ENCODE measurements at regions not wholly inside any gene's neighbourhood (a gene's known extent, or its start where the extent isn't known, plus 50 kb on each side); places are given as distances from the start of the nearest gene placed in this dataset.
A peak's percentile ranks its signal among the peaks of the same experiment; 100 is the strongest.
"Not testable (repeated sequence)": the region's sequence is repeated elsewhere in the genome, so short reads cannot be mapped to it uniquely, and the experiment has no call there.

DNA sequence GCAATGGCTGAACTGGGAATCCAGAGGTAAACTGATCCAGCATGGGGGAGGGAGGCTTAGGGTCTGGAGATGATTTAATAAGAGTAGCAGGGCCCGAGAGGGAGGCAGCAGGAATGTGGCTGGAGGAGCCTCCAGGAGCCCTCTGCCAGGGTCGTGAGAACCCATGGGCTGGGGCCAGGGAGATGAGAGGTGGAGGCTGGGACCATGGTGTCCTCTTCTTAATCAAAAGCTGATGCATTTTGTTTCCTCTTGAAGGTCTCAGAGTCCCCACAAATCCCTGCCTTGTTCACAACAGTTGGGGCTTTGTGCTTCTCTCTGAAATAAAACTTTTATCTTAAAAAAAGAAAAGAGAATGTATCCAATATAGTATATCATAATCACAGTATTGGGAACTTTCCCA, 123.7 kb upstream of the ZNF516 start:
- Histone ChIP-seq H3K9me3 (no peaks in the 10 kb centered on the region), H3K27me3 (ENCODE audit: low read depth) (no peaks in the 10 kb centered on the region), H3K36me3 (no peaks in the 10 kb centered on the region), H3K27ac (peak overlapping the region; percentile 72), H3K4me1 (peaks cover 34% of the 10 kb centered on the region), H3K4me3 (no peak overlapping the region)
- ATAC-seq (no peak), DNase-seq (no peak)
- TF ChIP-seq, protein P1, sequence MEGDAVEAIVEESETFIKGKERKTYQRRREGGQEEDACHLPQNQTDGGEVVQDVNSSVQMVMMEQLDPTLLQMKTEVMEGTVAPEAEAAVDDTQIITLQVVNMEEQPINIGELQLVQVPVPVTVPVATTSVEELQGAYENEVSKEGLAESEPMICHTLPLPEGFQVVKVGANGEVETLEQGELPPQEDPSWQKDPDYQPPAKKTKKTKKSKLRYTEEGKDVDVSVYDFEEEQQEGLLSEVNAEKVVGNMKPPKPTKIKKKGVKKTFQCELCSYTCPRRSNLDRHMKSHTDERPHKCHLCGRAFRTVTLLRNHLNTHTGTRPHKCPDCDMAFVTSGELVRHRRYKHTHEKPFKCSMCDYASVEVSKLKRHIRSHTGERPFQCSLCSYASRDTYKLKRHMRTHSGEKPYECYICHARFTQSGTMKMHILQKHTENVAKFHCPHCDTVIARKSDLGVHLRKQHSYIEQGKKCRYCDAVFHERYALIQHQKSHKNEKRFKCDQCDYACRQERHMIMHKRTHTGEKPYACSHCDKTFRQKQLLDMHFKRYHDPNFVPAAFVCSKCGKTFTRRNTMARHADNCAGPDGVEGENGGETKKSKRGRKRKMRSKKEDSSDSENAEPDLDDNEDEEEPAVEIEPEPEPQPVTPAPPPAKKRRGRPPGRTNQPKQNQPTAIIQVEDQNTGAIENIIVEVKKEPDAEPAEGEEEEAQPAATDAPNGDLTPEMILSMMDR (IDR thresholded peaks at IDR 0.05) = no peak
- intact Hi-C loops (cut with DNase I) = no loop called here

DNA sequence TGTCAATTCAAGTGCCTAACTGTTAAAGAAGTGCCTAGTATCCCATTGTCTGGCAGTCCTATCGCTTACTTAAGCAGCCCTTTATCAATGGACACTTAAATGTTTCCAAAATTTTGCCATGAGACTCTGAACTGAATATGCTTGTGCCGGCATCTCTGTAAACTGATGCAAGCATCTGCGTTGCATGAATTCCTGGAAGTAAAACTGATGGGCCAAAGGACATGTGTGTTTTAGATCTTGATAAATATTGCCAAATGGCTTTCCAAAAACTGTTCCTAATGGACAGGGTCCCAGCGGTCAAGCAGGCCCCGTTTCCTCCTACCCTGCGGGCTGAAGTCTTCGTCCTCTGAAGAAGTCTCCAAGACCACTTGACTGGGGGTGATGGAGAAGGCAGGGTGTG, 121.3 kb upstream of the ZNF516 start:
- Histone ChIP-seq H3K4me1 (peaks cover 26% of the 10 kb centered on the region), H3K9me3 (no peaks in the 10 kb centered on the region), H3K27me3 (ENCODE audit: low read depth) (no peaks in the 10 kb centered on the region), H3K27ac (no peak overlapping the region), H3K36me3 (no peaks in the 10 kb centered on the region), H3K4me3 (no peak overlapping the region)
- DNase-seq (no peak), ATAC-seq (no peak)
- intact Hi-C loops (cut with DNase I) = no loop called here
- TF ChIP-seq, protein P1 (IDR thresholded peaks at IDR 0.05) = no peak

DNA sequence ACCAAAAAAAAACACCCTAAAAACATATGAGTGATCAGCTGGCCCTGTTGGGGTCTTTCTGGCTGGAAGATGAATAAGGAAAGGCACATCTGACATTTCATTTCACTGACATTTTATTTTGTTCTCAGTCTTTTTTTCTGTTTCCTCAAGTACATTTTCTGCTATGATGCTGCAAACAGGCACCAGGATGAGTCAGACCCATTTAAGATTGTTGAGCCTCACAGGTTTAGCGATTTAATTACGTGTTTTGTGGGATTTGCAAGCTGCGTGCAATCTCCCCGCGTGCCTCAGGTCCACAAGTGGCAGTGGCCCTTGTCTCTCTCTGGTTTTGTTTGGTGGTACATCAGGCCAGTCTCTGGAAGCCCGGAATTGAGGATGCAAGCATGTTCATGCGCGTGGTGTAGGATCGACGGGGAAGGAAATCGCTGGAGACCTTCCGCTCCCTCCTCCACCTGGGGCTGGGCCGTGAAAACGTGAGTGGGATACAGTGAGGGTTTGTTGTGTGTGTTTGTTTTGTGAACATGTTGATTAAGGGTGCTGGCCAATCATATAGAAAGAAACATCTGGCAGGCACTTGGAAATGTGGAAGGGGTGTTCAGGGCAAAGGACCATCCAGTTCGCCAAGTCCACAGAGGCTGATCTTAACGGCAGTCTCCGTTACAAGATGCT, 120.2 kb upstream of the ZNF516 start:
- Histone ChIP-seq H3K27ac (no peak overlapping the region), H3K27me3 (ENCODE audit: low read depth) (peaks cover 5% of the 10 kb centered on the region), H3K4me1 (peaks cover 15% of the 10 kb centered on the region), H3K4me3 (no peak overlapping the region), H3K36me3 (no peaks in the 10 kb centered on the region), H3K9me3 (no peaks in the 10 kb centered on the region)
- intact Hi-C loops (cut with DNase I) = no loop called here
- ATAC-seq = no peak
- TF ChIP-seq, protein P1 (IDR thresholded peaks at IDR 0.05) = no peak
- no peak for DNase-seq

DNA sequence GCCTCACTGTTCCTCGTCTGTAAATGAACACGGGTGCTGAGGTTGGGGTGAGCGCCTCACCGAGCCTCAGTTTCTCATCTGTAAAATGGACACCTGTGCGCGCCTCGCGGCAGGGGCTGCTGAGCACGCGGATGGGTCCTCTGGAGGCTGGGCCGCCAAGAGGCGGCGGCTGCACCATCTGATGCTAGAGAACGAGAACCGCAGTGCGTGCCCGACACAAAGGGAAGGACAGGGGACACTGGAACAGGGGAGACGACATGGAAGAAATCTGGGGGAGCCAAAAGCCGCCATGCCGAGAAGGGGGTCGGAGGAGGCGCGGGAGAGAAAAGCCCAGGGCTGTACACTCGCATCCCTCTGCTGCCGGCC, 118.7 kb upstream of the ZNF516 start:
- Histone ChIP-seq H3K4me1 (peaks cover under 1% of the 10 kb centered on the region), H3K27me3 (ENCODE audit: low read depth) (peaks cover 5% of the 10 kb centered on the region), H3K27ac (no peak overlapping the region), H3K9me3 (no peaks in the 10 kb centered on the region), H3K4me3 (no peak overlapping the region), H3K36me3 (no peaks in the 10 kb centered on the region)
- TF ChIP-seq, protein P1 (IDR thresholded peaks at IDR 0.05) = no peak
- ATAC-seq (no peak), DNase-seq (no peak)
- intact Hi-C loops (cut with DNase I) = no loop called here

DNA sequence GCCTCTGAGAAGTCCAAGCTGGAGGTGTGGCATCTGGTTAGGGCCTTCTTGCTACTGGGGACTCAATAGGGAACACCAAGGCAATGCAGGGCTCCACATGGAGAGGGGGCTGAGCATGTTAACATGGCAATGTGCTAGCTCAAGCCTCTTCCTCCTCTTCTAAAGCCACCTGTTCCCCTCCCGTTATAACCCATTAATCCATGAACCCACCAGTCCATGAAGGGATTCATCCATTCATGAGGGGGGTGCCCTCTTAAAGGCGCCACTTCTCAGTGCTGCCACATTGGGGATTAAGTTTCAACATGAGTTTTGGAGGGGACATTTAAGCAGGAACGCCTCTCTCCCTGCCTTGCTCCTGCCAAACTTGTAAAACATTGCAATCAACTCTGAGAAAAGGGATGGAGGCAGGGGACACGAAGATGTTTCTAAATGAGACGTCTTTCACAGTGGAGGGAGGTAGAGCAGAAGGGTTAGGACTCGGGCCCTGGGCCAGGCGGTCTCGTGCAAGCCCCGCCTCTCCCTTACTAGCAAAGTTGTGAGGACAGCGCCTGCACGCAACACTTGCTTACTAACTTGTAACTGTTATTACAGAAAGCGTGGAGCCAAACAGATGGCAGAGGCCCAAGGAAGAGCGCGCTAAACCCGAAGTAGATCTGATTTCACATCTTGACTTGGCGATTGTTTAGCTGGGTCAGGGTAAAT, 118.2 kb upstream of the ZNF516 start:
- intact Hi-C loops (cut with DNase I) = no loop called here
- Histone ChIP-seq H3K27ac (no peak overlapping the region), H3K4me3 (no peak overlapping the region), H3K27me3 (ENCODE audit: low read depth) (peaks cover 5% of the 10 kb centered on the region), H3K4me1 (no peaks in the 10 kb centered on the region), H3K9me3 (no peaks in the 10 kb centered on the region), H3K36me3 (no peaks in the 10 kb centered on the region)
- TF ChIP-seq, protein P1 (IDR thresholded peaks at IDR 0.05) = no peak
- DNase-seq = no peak
- no peak for ATAC-seq

DNA sequence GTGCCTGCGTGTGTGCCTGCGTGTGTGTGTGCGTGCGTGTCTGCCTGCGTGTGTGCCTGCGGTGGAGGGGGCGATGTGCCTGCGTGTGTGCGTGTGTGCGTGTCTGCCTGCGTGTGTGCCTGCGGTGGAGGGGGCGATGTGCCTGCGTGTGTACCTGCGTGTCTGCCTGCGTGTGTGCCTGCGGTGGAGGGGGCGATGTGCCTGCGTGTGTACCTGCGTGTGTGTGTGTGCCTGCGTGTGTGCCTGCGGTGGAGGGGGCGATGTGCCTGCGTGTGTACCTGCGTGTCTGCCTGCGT, 116.7 kb upstream of the ZNF516 start:
- DNase-seq, ATAC-seq: not testable (repeated sequence)

More for the DNA sequence above, 116.7 kb upstream of the ZNF516 start:
- H3K27me3 ChIP-seq (ENCODE audit: low read depth); H3K4me1 ChIP-seq; H3K9me3 ChIP-seq; H3K36me3 ChIP-seq; intact Hi-C loops (cut with DNase I); H3K4me3 ChIP-seq; H3K27ac ChIP-seq: not testable (repeated sequence)
